Activated naive CD8-positive, alpha-beta T cell treated with anti-CD3 and anti-CD28 coated beads, Interleukin-2, amount 10 ng/mL, durations not matched to agents 7 days and 5 days (primary cell): ENCODE measurements at regions not wholly inside any gene's neighbourhood (a gene's known extent, or its start where the extent isn't known, plus 50 kb on each side); places are given as distances from the start of the nearest gene placed in this dataset.
"Not testable (repeated sequence)": the region's sequence is repeated elsewhere in the genome, so short reads cannot be mapped to it uniquely, and the experiment has no call there.

ENCODE experiments used
- ATAC-seq: fragments of 150-1000 bp; cut with Tn5 transposase; one replicate; pipeline ENCODE4 v1.10.0; 2021; ENCODE audit warnings: low read depth, moderate library complexity
- POLR2A ChIA-PET: fragments of 350-600 bp; sonication (Branson Sonifier 250); formaldehyde crosslinking; loops from one replicate; lab custom pipeline; 2021; ENCODE audit warnings: antibody characterized with exemption; lab: Charles Lee
- DNase-seq: peaks from one replicate; pipeline ENCODE4 v3.0.0; 2021
- H3K27ac Mint-ChIP-seq: one replicate; pipeline ENCODE4 v1.8.0; 2022; ENCODE audit warnings: mild to moderate bottlenecking, mixed read lengths
- H3K27me3 Mint-ChIP-seq: one replicate; pipeline ENCODE4 v1.8.0; 2022; ENCODE audit warnings: mild to moderate bottlenecking, moderate library complexity, mixed read lengths
- H3K36me3 Mint-ChIP-seq: one replicate; pipeline ENCODE4 v1.8.0; 2021; ENCODE audit warnings: mild to moderate bottlenecking, mixed read lengths
- H3K4me1 Mint-ChIP-seq: one replicate; pipeline ENCODE4 v1.8.0; 2021; ENCODE audit warnings: mixed read lengths
- H3K4me3 Mint-ChIP-seq: one replicate; pipeline ENCODE4 v1.8.0; 2022; ENCODE audit warnings: mild to moderate bottlenecking, moderate library complexity, mixed read lengths
- H3K9me3 Mint-ChIP-seq: one replicate; pipeline ENCODE4 v1.8.0; 2021; ENCODE audit warnings: mixed read lengths

DNA sequence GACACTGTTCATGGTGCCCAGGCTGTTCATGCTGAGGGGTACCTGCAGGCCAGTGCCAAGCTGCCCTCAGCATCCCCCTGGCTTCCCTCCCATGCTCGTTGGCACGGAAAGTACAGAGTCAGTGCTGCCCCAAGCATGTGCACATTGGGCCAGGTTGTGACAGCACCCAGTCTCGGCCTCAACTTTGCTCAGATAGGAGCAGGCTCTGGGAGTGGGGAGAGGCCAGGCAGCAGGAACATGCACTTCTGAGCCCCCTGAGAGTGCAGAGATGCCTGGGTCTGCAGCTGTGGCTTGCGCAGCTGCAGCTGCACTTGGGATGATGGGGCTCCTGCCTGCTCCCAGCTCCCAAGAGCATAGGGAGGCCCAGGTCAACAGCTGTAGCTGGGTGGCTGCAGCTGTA lies 966.4 kb upstream of the NCAM2 start:
- DNase-seq (no peak), ATAC-seq (no peak)
- Mint-ChIP-seq H3K27me3 (no peaks in the 10 kb centered on the region), H3K9me3 (no peaks in the 10 kb centered on the region), H3K36me3 (no peaks in the 10 kb centered on the region), H3K4me1 (peaks cover under 1% of the 10 kb centered on the region), H3K27ac (no peak overlapping the region), H3K4me3 (no peak overlapping the region)
- POLR2A ChIA-PET: no interaction called here

- no peak for ATAC-seq
- POLR2A ChIA-PET: no interaction called here
Measured at GRCh38 chr21:20040768-20041167, 957.4 kb upstream of the NCAM2 start.

DNA sequence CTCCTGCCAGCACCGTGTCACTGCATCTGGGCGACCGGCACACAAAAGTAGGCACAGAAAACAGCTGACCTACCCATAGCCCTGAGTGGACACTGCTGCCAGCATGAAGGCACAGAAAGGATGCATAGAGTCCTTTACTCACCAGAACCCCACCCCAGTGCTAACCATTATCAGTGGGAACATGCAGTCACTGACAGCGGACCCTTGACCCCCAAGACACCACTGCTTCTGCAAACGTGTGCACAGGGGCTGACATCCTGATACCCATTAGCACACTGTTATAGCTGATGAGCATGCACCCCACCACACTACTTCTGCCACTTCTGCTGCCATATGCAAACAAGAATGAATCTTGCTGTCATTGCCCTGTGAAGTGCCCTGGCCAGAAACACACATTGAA lies 953.0 kb upstream of the NCAM2 start:
- DNase-seq (no peak), ATAC-seq (no peak)
- Mint-ChIP-seq H3K4me1 (no peaks in the 10 kb centered on the region), H3K4me3 (no peak overlapping the region), H3K27me3 (no peaks in the 10 kb centered on the region), H3K36me3 (no peaks in the 10 kb centered on the region), H3K9me3 (peaks cover 13% of the 10 kb centered on the region), H3K27ac (no peak overlapping the region)
- POLR2A ChIA-PET: no interaction called here

More at GRCh38 chr21:20040768-20041167, 957.4 kb upstream of the NCAM2 start:
- no peaks in the 10 kb centered on the region for H3K4me1 Mint-ChIP-seq
- no peaks in the 10 kb centered on the region for H3K27me3 Mint-ChIP-seq
- no peak overlapping the region for H3K27ac Mint-ChIP-seq
- no peak overlapping the region for H3K4me3 Mint-ChIP-seq
- no peaks in the 10 kb centered on the region for H3K36me3 Mint-ChIP-seq
- peaks cover 3% of the 10 kb centered on the region for H3K9me3 Mint-ChIP-seq
- no peak for DNase-seq

- peaks cover 13% of the 10 kb centered on the region for H3K9me3 Mint-ChIP-seq
- H3K4me3 Mint-ChIP-seq, ATAC-seq, H3K4me1 Mint-ChIP-seq, POLR2A ChIA-PET, H3K27ac Mint-ChIP-seq, DNase-seq, H3K27me3 Mint-ChIP-seq, H3K36me3 Mint-ChIP-seq: not testable (repeated sequence)
Measured at GRCh38 chr21:20048130-20048837, 949.9 kb upstream of the NCAM2 start.

- Mint-ChIP-seq H3K27ac (no peak overlapping the region), H3K36me3 (no peaks in the 10 kb centered on the region), H3K4me3 (no peak overlapping the region), H3K4me1 (no peaks in the 10 kb centered on the region), H3K27me3 (no peaks in the 10 kb centered on the region), H3K9me3 (peaks cover 2% of the 10 kb centered on the region)
- POLR2A ChIA-PET: no interaction called here
- no peak for ATAC-seq
- DNase-seq: no peak
Measured at GRCh38 chr21:20083336-20083735, 914.9 kb upstream of the NCAM2 start.

- Mint-ChIP-seq H3K36me3 (no peaks in the 10 kb centered on the region), H3K4me1 (no peaks in the 10 kb centered on the region), H3K27ac (no peak overlapping the region), H3K9me3 (peaks cover 2% of the 10 kb centered on the region), H3K27me3 (no peaks in the 10 kb centered on the region), H3K4me3 (no peak overlapping the region)
- POLR2A ChIA-PET: no interaction called here
- no peak for DNase-seq
- no peak for ATAC-seq
Measured at GRCh38 chr21:20083925-20084324, 914.3 kb upstream of the NCAM2 start.

DNA sequence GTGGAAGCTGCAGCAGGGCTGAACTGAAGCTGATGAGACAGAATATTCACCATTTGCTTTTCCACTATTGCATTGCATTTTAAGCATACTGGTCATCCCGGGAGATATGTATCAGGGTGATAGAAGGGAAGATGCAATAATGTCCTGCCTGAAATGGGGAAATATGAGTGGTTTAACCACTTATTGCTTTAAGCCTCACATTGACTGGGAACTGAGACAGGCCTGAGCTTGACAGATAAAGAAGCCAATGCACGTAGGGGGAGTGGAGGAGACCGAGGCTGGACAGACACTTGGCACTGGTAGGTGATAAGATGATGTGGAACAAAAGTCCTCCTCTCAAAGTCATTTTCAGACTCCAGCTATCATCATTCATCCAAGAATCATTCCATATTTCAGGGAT lies 911.7 kb upstream of the NCAM2 start:
- DNase-seq: no peak
- no peaks in the 10 kb centered on the region for H3K36me3 Mint-ChIP-seq
- no peak for ATAC-seq
- peaks cover 2% of the 10 kb centered on the region for H3K9me3 Mint-ChIP-seq
- POLR2A ChIA-PET: no interaction called here
- H3K27ac Mint-ChIP-seq: no peak overlapping the region
- no peak overlapping the region for H3K4me3 Mint-ChIP-seq
- H3K27me3 Mint-ChIP-seq: no peaks in the 10 kb centered on the region
- no peaks in the 10 kb centered on the region for H3K4me1 Mint-ChIP-seq

DNA sequence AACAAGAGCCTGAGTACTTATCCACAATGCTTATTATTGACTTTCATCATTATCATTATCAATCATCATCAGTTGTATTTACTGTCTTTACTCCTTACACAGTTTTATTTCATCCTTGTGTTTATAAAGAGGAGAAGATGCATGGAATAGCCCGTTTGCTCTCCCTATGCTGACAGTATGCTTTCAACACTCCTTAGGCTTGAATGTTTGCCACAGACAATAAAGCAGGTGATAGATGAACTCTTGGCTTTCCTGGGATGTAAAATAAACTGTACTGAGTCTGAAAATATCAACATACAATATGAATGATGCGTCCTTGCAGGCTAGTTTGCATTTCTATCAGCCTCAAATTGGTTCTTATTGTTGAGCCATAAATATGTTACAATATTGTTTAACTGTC lies 891.8 kb upstream of the NCAM2 start:
- Mint-ChIP-seq H3K27me3 (no peaks in the 10 kb centered on the region), H3K36me3 (no peaks in the 10 kb centered on the region), H3K4me3 (no peak overlapping the region), H3K4me1 (no peaks in the 10 kb centered on the region), H3K9me3 (peaks cover 11% of the 10 kb centered on the region), H3K27ac (no peak overlapping the region)
- POLR2A ChIA-PET: no interaction called here
- DNase-seq: no peak
- no peak for ATAC-seq

DNA sequence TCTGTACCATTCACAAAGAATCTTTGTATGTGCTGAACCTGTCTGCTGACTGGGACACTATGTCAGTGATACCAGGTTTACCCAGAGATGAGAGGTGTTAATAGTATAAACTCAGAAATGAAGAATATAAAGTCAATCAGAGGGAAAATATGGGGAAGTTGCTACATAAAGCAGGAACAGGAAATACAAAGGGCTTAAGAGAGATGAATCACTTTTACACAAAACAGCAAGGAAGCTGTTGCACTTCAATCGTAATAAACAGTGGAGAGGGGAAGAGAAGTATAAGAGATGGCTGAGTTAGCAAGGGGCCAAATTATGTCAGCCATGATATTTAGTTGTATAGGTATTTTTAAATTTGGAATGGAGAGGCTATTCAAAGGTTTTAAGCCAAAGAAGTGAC lies 890.2 kb upstream of the NCAM2 start:
- no peaks in the 10 kb centered on the region for H3K36me3 Mint-ChIP-seq
- H3K27ac Mint-ChIP-seq: no peak overlapping the region
- POLR2A ChIA-PET: no interaction called here
- DNase-seq (no peak), ATAC-seq (no peak)
- H3K27me3 Mint-ChIP-seq: no peaks in the 10 kb centered on the region
- no peak overlapping the region for H3K4me3 Mint-ChIP-seq
- H3K9me3 Mint-ChIP-seq: peaks cover 9% of the 10 kb centered on the region
- H3K4me1 Mint-ChIP-seq: no peaks in the 10 kb centered on the region

DNA sequence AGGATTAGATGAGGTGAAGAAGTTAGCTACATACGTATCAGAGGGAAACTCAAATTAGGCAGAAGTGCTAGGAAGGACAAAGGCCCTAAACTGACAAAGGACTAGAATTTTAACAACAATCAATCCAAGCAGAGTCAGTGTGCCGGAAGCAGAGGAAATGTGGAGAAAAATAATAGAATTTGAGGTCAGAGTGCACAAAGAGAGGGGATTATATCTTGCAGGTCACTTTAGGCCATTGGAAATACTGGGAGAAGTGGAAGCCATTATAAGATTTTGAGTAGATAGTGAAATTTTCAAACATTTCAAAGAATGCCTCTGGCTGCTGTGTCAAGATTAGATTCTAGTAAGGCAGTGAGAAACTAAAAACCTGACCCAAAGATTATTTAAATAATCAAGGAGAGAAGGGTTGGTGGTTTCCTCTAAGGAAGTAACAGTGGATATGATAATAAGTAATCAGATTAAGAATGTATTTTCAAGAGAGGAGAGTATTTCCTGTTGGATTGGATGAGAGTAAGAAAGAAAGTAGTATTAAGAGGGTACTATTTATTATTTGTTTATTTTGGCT lies 889.2 kb upstream of the NCAM2 start:
- POLR2A ChIA-PET: no interaction called here
- Mint-ChIP-seq H3K27me3 (no peaks in the 10 kb centered on the region), H3K36me3 (no peaks in the 10 kb centered on the region), H3K9me3 (peaks cover 9% of the 10 kb centered on the region), H3K4me1 (no peaks in the 10 kb centered on the region), H3K27ac (no peak overlapping the region), H3K4me3 (no peak overlapping the region)
- no peak for ATAC-seq
- DNase-seq: no peak

DNA sequence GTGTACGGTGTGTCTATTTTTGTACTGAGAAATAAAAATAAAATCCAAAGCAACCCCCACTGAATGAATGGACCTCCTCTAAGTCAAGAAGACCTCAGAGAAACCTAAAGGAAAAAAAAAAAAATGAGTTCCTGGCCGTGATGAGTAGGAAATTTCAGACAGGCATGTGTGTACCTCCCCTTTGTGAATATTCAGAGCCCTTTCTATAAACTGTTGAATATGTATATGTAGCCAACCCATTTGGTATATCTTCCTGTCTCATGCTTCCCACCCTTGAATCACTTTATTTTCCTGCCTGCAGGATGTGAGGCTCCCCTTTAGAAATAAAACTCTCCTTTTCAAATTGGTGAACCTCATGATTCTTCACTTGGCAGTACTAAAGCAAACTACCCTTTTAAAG lies 887.8 kb upstream of the NCAM2 start:
- no peak overlapping the region for H3K27ac Mint-ChIP-seq
- H3K27me3 Mint-ChIP-seq: no peaks in the 10 kb centered on the region
- DNase-seq (no peak), ATAC-seq (no peak)
- POLR2A ChIA-PET: no interaction called here
- H3K4me3 Mint-ChIP-seq: no peak overlapping the region
- H3K4me1 Mint-ChIP-seq: no peaks in the 10 kb centered on the region
- peaks cover 9% of the 10 kb centered on the region for H3K9me3 Mint-ChIP-seq
- no peaks in the 10 kb centered on the region for H3K36me3 Mint-ChIP-seq

DNA sequence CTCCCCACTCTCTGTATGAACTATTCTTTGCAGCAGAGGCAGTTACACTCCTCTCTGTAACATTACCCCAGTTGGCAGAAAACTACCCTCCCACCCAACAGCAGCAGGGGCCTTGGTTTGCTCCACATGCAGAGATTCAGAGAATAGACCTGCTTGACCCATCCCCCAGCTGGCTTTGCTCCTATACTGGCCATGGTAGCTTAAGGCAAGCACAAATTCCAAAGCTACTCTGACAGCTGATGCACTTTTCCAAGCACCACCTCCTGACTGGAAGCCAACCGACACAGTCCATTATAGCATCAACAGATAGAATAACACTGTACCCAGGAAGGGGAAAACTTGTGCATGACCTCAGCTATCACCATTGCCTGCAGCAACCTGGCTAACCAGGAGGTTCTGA lies 846.5 kb upstream of the NCAM2 start:
- Mint-ChIP-seq H3K9me3 (peaks cover 9% of the 10 kb centered on the region), H3K27ac (no peak overlapping the region), H3K4me1 (no peaks in the 10 kb centered on the region), H3K27me3 (no peaks in the 10 kb centered on the region), H3K36me3 (no peaks in the 10 kb centered on the region), H3K4me3 (no peak overlapping the region)
- POLR2A ChIA-PET: no interaction called here
- ATAC-seq (no peak), DNase-seq (no peak)

GRCh38 chr21:20163167-20163566 lies 835.0 kb upstream of the NCAM2 start:
- ATAC-seq (no peak), DNase-seq (no peak)
- no peaks in the 10 kb centered on the region for H3K4me1 Mint-ChIP-seq
- H3K36me3 Mint-ChIP-seq: no peaks in the 10 kb centered on the region
- no peaks in the 10 kb centered on the region for H3K27me3 Mint-ChIP-seq
- no peak overlapping the region for H3K4me3 Mint-ChIP-seq
- H3K9me3 Mint-ChIP-seq: peaks cover 7% of the 10 kb centered on the region
- POLR2A ChIA-PET: no interaction called here
- H3K27ac Mint-ChIP-seq: no peak overlapping the region

DNA sequence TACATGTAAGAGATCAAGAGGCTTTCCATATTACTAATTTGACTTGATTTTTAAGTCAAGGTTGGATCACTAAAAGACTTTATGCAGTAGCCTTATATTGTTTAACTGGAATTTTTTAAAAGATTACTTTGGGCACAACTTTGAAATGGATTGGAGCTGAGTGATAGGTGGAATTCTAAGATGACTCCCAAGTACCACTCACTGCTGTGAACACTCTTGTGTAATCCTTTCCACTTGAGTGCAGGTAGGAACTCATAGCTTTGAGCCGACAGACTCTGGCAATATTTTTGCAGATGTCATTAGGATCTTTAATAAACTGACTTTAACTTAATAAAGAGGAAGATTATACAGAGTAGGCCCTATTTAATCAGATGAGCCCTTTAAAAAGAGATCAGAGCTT lies 831.1 kb upstream of the NCAM2 start:
- Mint-ChIP-seq H3K36me3 (no peaks in the 10 kb centered on the region), H3K9me3 (peaks cover 3% of the 10 kb centered on the region), H3K4me1 (no peaks in the 10 kb centered on the region), H3K27me3 (no peaks in the 10 kb centered on the region), H3K27ac (no peak overlapping the region), H3K4me3 (no peak overlapping the region)
- POLR2A ChIA-PET: no interaction called here
- DNase-seq (no peak), ATAC-seq (no peak)
